Colonic mucosa (tissue), 4 donors: ENCODE measurements at regions not wholly inside any gene's neighbourhood (a gene's known extent, or its start where the extent isn't known, plus 50 kb on each side); places are given as distances from the start of the nearest gene placed in this dataset.

Experiments
- DNase-seq: peaks from one replicate; pipeline ENCODE4 v3.0.0-alpha.2; 2020
- H3K27ac ChIP-seq: fragments of 200-600 bp; one replicate; pipeline ENCODE4 v1.8.0; 2021
- H3K27me3 ChIP-seq: fragments of 200-600 bp; one replicate; pipeline ENCODE4 v1.8.0; 2021
- H3K36me3 ChIP-seq: fragments of 200-600 bp; one replicate; pipeline ENCODE4 v1.8.0; 2021
- H3K4me1 ChIP-seq: fragments of 200-600 bp; one replicate; pipeline ENCODE4 v1.8.0; 2021; ENCODE audit warnings: mild to moderate bottlenecking
- H3K4me3 ChIP-seq: fragments of 200-600 bp; one replicate; pipeline ENCODE4 v1.8.0; 2021
- H3K9ac ChIP-seq, 2 donors: one replicate each; pipeline ENCODE4 v1.7.0; 2013; ENCODE audit warnings: control low read depth in 2 of 2, low read depth in 2 of 2, low read length in 2 of 2
- H3K9me3 ChIP-seq: fragments of 200-600 bp; one replicate; pipeline ENCODE4 v1.8.0; 2021
- CTCF ChIP-seq: fragments of 200-600 bp; IDR thresholded peaks from one replicate; pipeline ENCODE4 v1.8.0; 2022; ENCODE audit warnings: antibody characterized with exemption, mild to moderate bottlenecking
- intact Hi-C: fragments of 100-400 bp; cut with DNase I; formaldehyde crosslinking; loops from one replicate; pipeline ENCODE4 v1.14.1; 2022
- donor health status: healthy.
- donor health status: DM: no; HTN: no; CAD: no.
- donor health status: DM: no; HTN: no; CAD: no.

GRCh38 chr2:217404236-217404760, 544.4 kb upstream of the TNP1 start:
- H3K9me3 ChIP-seq: no peaks in the 10 kb centered on the region
- no peak overlapping the region for H3K27ac ChIP-seq
- H3K4me3 ChIP-seq: no peak overlapping the region
- H3K36me3 ChIP-seq: no peaks in the 10 kb centered on the region
- no peak overlapping the region for H3K9ac ChIP-seq
- H3K4me1 ChIP-seq: no peaks in the 10 kb centered on the region
- no peak for DNase-seq
- no peak for TF ChIP-seq CTCF
- no peaks in the 10 kb centered on the region for H3K27me3 ChIP-seq
- intact Hi-C loops: no loop called here

- H3K27ac ChIP-seq: no peak overlapping the region
These were observed 543.0 kb upstream of the TNP1 start for GRCh38 chr2:217402761-217403383.

GRCh38 chr2:217402144-217402543, 542.3 kb upstream of the TNP1 start:
- H3K9me3 ChIP-seq: no peaks in the 10 kb centered on the region
- no peaks in the 10 kb centered on the region for H3K36me3 ChIP-seq
- TF ChIP-seq CTCF: no peak
- intact Hi-C loops: no loop called here
- no peak for DNase-seq
- no peak overlapping the region for H3K27ac ChIP-seq
- H3K4me3 ChIP-seq: no peak overlapping the region
- H3K27me3 ChIP-seq: no peaks in the 10 kb centered on the region
- H3K4me1 ChIP-seq: no peaks in the 10 kb centered on the region
- no peak overlapping the region for H3K9ac ChIP-seq

More at GRCh38 chr2:217402761-217403383, 543.0 kb upstream of the TNP1 start:
- H3K4me1 ChIP-seq: no peaks in the 10 kb centered on the region
- H3K36me3 ChIP-seq: no peaks in the 10 kb centered on the region
- no peaks in the 10 kb centered on the region for H3K9me3 ChIP-seq
- intact Hi-C loops: no loop called here
- no peak for TF ChIP-seq CTCF
- no peaks in the 10 kb centered on the region for H3K27me3 ChIP-seq
- DNase-seq: no peak
- no peak overlapping the region for H3K4me3 ChIP-seq
- H3K9ac ChIP-seq: no peak overlapping the region

GRCh38 chr2:217399291-217399690, 539.4 kb upstream of the TNP1 start:
- no peak for TF ChIP-seq CTCF
- no peaks in the 10 kb centered on the region for H3K4me1 ChIP-seq
- no peaks in the 10 kb centered on the region for H3K36me3 ChIP-seq
- H3K9ac ChIP-seq: no peak overlapping the region
- H3K4me3 ChIP-seq: no peak overlapping the region
- intact Hi-C loops: no loop called here
- H3K27me3 ChIP-seq: no peaks in the 10 kb centered on the region
- DNase-seq: no peak
- no peaks in the 10 kb centered on the region for H3K9me3 ChIP-seq
- H3K27ac ChIP-seq: no peak overlapping the region

GRCh38 chr2:217398860-217399259, 539.0 kb upstream of the TNP1 start:
- H3K9ac ChIP-seq: no peak overlapping the region
- H3K9me3 ChIP-seq: no peaks in the 10 kb centered on the region
- no peak overlapping the region for H3K27ac ChIP-seq
- H3K4me3 ChIP-seq: no peak overlapping the region
- DNase-seq: no peak
- no peak for TF ChIP-seq CTCF
- intact Hi-C loops: no loop called here
- no peaks in the 10 kb centered on the region for H3K36me3 ChIP-seq
- H3K4me1 ChIP-seq: no peaks in the 10 kb centered on the region
- H3K27me3 ChIP-seq: no peaks in the 10 kb centered on the region
